GM23338 (cell line): ENCODE measurements at regions not wholly inside any gene's neighbourhood (a gene's known extent, or its start where the extent isn't known, plus 50 kb on each side); places are given as distances from the start of the nearest gene placed in this dataset.

ENCODE experiments used
- ATAC-seq: fragments of 200-7000 bp; cut with Tn5 transposase; 3 replicates; pipeline ENCODE4 v1.9.1; 2020
- DNase-seq: peaks from one replicate; pipeline ENCODE4 v3.0.0-alpha.2; 2015; ENCODE audit warnings: low spot score
- H2AFZ ChIP-seq: fragments of 200-600 bp; sonication (generic); 2 replicates; pipeline ENCODE4 v1.8.0; 2016; ENCODE audit warnings: antibody characterized with exemption, mild to moderate bottlenecking, moderate library complexity
- H3F3A ChIP-seq: fragments of 200-600 bp; sonication (generic); replicated peaks from 2 replicates; pipeline ENCODE4 v1.8.0; 2017; ENCODE audit warnings: antibody characterized with exemption, mixed run types, low read depth
- H3K27ac ChIP-seq: fragments of 200-600 bp; sonication (generic); 2 replicates; pipeline ENCODE4 v1.6.1; 2016; ENCODE audit warnings: low read depth
- H3K27me3 ChIP-seq: fragments of 200-600 bp; sonication (generic); 2 replicates; pipeline ENCODE4 v1.8.0; 2016; ENCODE audit warnings: mild to moderate bottlenecking, mixed run types, moderate library complexity; ENCODE audit not compliant: insufficient read depth
- H3K36me3 ChIP-seq: fragments of 200-600 bp; sonication (generic); 2 replicates; pipeline ENCODE4 v1.8.0; 2016; ENCODE audit warnings: mild to moderate bottlenecking; ENCODE audit not compliant: insufficient read depth
- H3K4me1 ChIP-seq: fragments of 200-600 bp; sonication (generic); 2 replicates; pipeline ENCODE4 v1.8.0; 2016; ENCODE audit warnings: mild to moderate bottlenecking, moderate library complexity; ENCODE audit not compliant: insufficient read depth
- H3K4me2 ChIP-seq: fragments of 200-600 bp; sonication (generic); 2 replicates; pipeline ENCODE4 v1.7.1; 2017; ENCODE audit warnings: mixed run types
- H3K4me3 ChIP-seq: fragments of 200-600 bp; sonication (generic); 2 replicates; pipeline ENCODE4 v1.6.1; 2016; ENCODE audit warnings: mixed run types
- H3K79me2 ChIP-seq: fragments of 200-600 bp; sonication (generic); replicated peaks from 2 replicates; pipeline ENCODE4 v1.8.0; 2017; ENCODE audit warnings: mild to moderate bottlenecking; ENCODE audit not compliant: insufficient read depth
- H3K9me2 ChIP-seq: fragments of 200-600 bp; sonication (generic); 2 replicates; pipeline ENCODE4 v1.8.0; 2017; ENCODE audit not compliant: insufficient read depth
- H4K20me1 ChIP-seq: fragments of 200-600 bp; sonication (generic); replicated peaks from 2 replicates; pipeline ENCODE4 v1.8.0; 2017; ENCODE audit warnings: mild to moderate bottlenecking; ENCODE audit not compliant: insufficient read depth
- H3K27ac Mint-ChIP-seq: 2 replicates; pipeline ENCODE4 v1.8.0; 2020; ENCODE audit warnings: inconsistent platforms, mild to moderate bottlenecking, moderate library complexity, mixed read lengths
- H3K27me3 Mint-ChIP-seq: 3 replicates; pipeline ENCODE4 v1.8.0; 2022; ENCODE audit warnings: low read depth, mild to moderate bottlenecking, moderate library complexity, mixed read lengths, inconsistent platforms; ENCODE audit not compliant: insufficient read depth, poor library complexity
- H3K36me3 Mint-ChIP-seq: 3 replicates; pipeline ENCODE4 v1.8.0; 2021; ENCODE audit warnings: low read depth, mild to moderate bottlenecking, inconsistent platforms, moderate library complexity, mixed read lengths
- H3K4me1 Mint-ChIP-seq: 3 replicates; pipeline ENCODE4 v1.8.0; 2020; ENCODE audit warnings: mild to moderate bottlenecking, inconsistent platforms, mixed read lengths
- H3K4me3 Mint-ChIP-seq: 3 replicates; pipeline ENCODE4 v1.8.0; 2021; ENCODE audit warnings: moderate library complexity, mild to moderate bottlenecking, inconsistent platforms, mixed read lengths
- H3K9me3 Mint-ChIP-seq: 3 replicates; pipeline ENCODE4 v1.8.0; 2020; ENCODE audit warnings: moderate library complexity, mild to moderate bottlenecking, inconsistent platforms, mixed read lengths
- EZH2 ChIP-seq: fragments of 200-600 bp; sonication (generic); IDR thresholded peaks from one replicate; pipeline ENCODE4 v1.8.0; 2017; ENCODE audit warnings: antibody characterized with exemption, mild to moderate bottlenecking, low read depth; ENCODE audit not compliant: unreplicated experiment
- EZH2phosphoT487 ChIP-seq: fragments of 200-600 bp; sonication (generic); IDR thresholded peaks from one replicate; pipeline ENCODE4 v1.8.1; 2018; ENCODE audit warnings: antibody characterized with exemption; ENCODE audit not compliant: unreplicated experiment
- JUNB ChIP-seq: IDR thresholded peaks from one replicate; pipeline ENCODE4 v1.6.1; 2016; ENCODE audit warnings: antibody characterized with exemption; ENCODE audit not compliant: unreplicated experiment
- NANOG ChIP-seq: IDR thresholded peaks from 2 replicates; pipeline ENCODE4 v1.6.1; 2016; ENCODE audit warnings: antibody characterized with exemption, borderline replicate concordance
- STAT1 ChIP-seq: IDR thresholded peaks from one replicate; pipeline ENCODE4 v1.6.1; 2016; ENCODE audit warnings: antibody characterized with exemption; ENCODE audit not compliant: unreplicated experiment
- ZNF114 ChIP-seq: fragments of 250-450 bp; sonication (Bioruptor Pico); IDR thresholded peaks from 2 replicates; pipeline ENCODE4 v1.5.0; 2020; ENCODE audit warnings: mild to moderate bottlenecking, moderate library complexity
- ZNF331 ChIP-seq: fragments of 250-450 bp; sonication (Bioruptor Pico); IDR thresholded peaks from 2 replicates; pipeline ENCODE4 v1.5.0; 2020; ENCODE audit warnings: low read depth, mild to moderate bottlenecking, moderate library complexity
- TF ChIP-seq, protein P1 (sequence below), 2 experiments: fragments of 200-600 bp in 1 of 2; sonication (generic) in 1 of 2; conservative IDR thresholded peaks; 2 replicates each; pipeline versions ENCODE4 v1.5.1 to v1.6.1; 2016 to 2017; ENCODE audit warnings: antibody characterized with exemption in 2 of 2, low read depth in 2 of 2, mild to moderate bottlenecking in 2 of 2, moderate library complexity in 1 of 2
- TF ChIP-seq, protein P2 (sequence below): IDR thresholded peaks from 2 replicates; pipeline ENCODE4 v1.6.1; 2016; ENCODE audit warnings: antibody characterized with exemption

DNA sequence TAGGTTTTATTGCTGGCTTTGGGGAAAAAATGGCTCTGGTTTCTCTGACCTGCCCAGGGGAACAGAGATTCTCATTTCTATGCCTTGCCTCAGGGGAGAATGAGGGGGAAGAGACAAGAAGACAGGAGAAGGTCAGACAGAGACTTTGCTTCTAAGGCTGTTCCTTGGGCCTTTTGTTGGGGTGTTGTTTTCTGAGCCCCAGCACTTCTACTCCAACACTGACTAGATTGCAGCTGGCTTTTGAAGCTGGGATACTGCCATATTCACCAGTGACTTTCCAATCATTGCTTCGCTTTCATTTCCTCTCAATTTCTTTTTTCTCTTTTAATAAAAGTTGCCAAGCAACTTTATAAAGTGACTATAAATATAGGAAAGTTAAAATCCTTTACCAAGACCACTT is 143.2 kb upstream of the ARHGEF26 start (continued):
- TF ChIP-seq, protein P1, sequence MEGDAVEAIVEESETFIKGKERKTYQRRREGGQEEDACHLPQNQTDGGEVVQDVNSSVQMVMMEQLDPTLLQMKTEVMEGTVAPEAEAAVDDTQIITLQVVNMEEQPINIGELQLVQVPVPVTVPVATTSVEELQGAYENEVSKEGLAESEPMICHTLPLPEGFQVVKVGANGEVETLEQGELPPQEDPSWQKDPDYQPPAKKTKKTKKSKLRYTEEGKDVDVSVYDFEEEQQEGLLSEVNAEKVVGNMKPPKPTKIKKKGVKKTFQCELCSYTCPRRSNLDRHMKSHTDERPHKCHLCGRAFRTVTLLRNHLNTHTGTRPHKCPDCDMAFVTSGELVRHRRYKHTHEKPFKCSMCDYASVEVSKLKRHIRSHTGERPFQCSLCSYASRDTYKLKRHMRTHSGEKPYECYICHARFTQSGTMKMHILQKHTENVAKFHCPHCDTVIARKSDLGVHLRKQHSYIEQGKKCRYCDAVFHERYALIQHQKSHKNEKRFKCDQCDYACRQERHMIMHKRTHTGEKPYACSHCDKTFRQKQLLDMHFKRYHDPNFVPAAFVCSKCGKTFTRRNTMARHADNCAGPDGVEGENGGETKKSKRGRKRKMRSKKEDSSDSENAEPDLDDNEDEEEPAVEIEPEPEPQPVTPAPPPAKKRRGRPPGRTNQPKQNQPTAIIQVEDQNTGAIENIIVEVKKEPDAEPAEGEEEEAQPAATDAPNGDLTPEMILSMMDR (conservative IDR thresholded peaks at IDR 0.05; ENCODE audit: low read depth in 2 of 2), result no peak

DNA sequence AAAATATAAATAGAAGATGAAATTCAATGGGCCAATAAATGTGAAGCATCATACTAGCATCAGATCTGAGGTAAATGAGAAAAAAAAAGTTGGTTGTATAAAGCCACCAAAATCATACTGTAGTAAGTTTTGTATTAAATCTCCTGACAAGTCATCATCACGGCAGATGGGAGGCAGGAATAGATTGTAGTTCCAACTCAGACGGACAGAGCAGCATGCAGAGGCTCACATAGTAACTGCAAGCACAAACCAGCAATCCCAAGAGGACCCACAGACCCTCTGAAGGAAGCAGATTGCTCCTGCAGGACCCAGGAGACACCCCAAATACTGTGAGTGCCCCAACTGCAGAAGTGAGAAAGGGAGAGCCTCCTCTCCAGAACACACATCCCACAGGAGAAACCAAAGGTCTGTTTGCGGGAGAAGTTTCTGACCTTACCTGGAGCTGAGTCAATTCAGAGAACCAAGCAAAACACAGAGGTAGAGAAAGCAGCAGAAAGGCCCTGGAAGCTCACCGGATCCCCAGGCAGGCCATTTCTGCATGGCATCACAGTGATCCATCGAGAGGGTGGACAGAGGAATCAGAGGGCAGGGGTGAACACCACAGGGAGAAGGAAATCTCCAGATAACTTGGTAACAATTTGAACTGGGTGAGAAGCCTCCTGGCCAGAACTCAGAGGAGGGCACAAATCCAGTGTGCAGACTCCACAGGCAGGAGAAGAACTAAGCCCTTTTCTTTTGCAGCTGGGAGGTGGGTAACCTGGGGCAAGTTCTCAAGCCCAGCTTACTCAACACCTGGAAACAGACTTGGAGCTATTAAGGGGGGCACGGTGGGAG is 141.6 kb upstream of the ARHGEF26 start:
- H3K9me3 Mint-ChIP-seq, result no peaks in the 10 kb centered on the region; the same call in 2 of the 3 replicates
- ATAC-seq, result no peak
- no peak overlapping the region for H3K4me3 Mint-ChIP-seq
- Histone ChIP-seq H4K20me1 (no peaks in the 10 kb centered on the region), H3K4me1 (no peaks in the 10 kb centered on the region), H2AFZ (peak overlapping the region; percentile 81; the same call in 1 of the 2 replicates), H3F3A (no peaks in the 10 kb centered on the region), H3K9me2 (no peaks in the 10 kb centered on the region; the same call in 1 of the 2 replicates), H3K36me3 (no peaks in the 10 kb centered on the region), H3K27me3 (no peaks in the 10 kb centered on the region), H3K27ac (no peak overlapping the region), H3K4me3 (no peak overlapping the region), H3K79me2 (no peaks in the 10 kb centered on the region), H3K4me2 (no peak overlapping the region)
- H3K4me1 Mint-ChIP-seq, result peaks cover 8% of the 10 kb centered on the region; the same call in 1 of the 3 replicates
- no peak for TF ChIP-seq ZNF331 (CRISPR knock-in tag)
- no peak for TF ChIP-seq EZH2phosphoT487
- TF ChIP-seq, protein P1 (conservative IDR thresholded peaks at IDR 0.05; ENCODE audit: low read depth in 2 of 2), result no peak
- no peak for TF ChIP-seq ZNF114 (CRISPR knock-in tag)
- TF ChIP-seq, protein P2, sequence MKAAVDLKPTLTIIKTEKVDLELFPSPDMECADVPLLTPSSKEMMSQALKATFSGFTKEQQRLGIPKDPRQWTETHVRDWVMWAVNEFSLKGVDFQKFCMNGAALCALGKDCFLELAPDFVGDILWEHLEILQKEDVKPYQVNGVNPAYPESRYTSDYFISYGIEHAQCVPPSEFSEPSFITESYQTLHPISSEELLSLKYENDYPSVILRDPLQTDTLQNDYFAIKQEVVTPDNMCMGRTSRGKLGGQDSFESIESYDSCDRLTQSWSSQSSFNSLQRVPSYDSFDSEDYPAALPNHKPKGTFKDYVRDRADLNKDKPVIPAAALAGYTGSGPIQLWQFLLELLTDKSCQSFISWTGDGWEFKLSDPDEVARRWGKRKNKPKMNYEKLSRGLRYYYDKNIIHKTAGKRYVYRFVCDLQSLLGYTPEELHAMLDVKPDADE, result no peak
- no peak for TF ChIP-seq NANOG
- DNase-seq, result no peak
- H3K36me3 Mint-ChIP-seq, result no peaks in the 10 kb centered on the region; the same call in 1 of the 3 replicates
- no peaks in the 10 kb centered on the region for H3K27me3 Mint-ChIP-seq
- 0 out of 2 replicates have a peak overlapping the region, but pooled peaks have one; percentile 59 for H3K27ac Mint-ChIP-seq

DNA sequence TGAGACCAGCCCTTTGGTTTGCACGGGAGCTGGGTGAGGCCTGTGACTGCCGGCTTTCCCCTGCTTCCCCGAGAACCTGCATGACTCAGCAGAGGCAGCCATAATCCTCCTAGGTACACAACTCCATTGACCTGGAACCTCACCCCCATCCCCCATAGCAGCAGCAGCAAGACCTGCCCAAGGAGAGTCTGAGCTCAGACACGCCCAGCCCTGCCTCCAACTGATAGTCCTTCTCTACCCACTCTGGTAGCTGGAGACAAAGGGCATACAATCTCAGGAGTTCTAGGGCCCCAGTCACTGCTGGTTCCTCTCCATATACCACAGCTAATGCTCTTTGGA is 141.0 kb upstream of the ARHGEF26 start:
- Mint-ChIP-seq H3K4me1 (peaks cover 8% of the 10 kb centered on the region; the same call in 1 of the 3 replicates), H3K27me3 (no peaks in the 10 kb centered on the region), H3K27ac (0 out of 2 replicates have a peak overlapping the region, but pooled peaks have one; percentile 59), H3K36me3 (no peaks in the 10 kb centered on the region; the same call in 1 of the 3 replicates), H3K4me3 (no peak overlapping the region), H3K9me3 (no peaks in the 10 kb centered on the region; the same call in 2 of the 3 replicates)
- DNase-seq (no peak), ATAC-seq (no peak)
- H3F3A ChIP-seq, result no peaks in the 10 kb centered on the region
- H3K4me1 ChIP-seq, result no peaks in the 10 kb centered on the region
- H3K79me2 ChIP-seq, result no peaks in the 10 kb centered on the region
- no peak overlapping the region for H3K4me3 ChIP-seq
- no peaks in the 10 kb centered on the region for H3K27me3 ChIP-seq
- H3K27ac ChIP-seq, result no peak overlapping the region
- H3K9me2 ChIP-seq, result no peaks in the 10 kb centered on the region; the same call in 1 of the 2 replicates
- no peaks in the 10 kb centered on the region for H4K20me1 ChIP-seq
- H3K36me3 ChIP-seq, result no peaks in the 10 kb centered on the region
- H3K4me2 ChIP-seq, result no peak overlapping the region
- H2AFZ ChIP-seq, result peak overlapping the region; percentile 81
- TF ChIP-seq, protein P2, result no peak
- TF ChIP-seq EZH2 (no peak), JUNB (no peak), STAT1 (no peak)
